ENCODE measurements at regions not wholly inside any gene's neighbourhood (a gene's known extent, or its start where the extent isn't known, plus 50 kb on each side); places are given as distances from the start of the nearest gene placed in this dataset.
"Not testable (repeated sequence)": the region's sequence is repeated elsewhere in the genome, so short reads cannot be mapped to it uniquely, and the experiment has no call there.

DNA sequence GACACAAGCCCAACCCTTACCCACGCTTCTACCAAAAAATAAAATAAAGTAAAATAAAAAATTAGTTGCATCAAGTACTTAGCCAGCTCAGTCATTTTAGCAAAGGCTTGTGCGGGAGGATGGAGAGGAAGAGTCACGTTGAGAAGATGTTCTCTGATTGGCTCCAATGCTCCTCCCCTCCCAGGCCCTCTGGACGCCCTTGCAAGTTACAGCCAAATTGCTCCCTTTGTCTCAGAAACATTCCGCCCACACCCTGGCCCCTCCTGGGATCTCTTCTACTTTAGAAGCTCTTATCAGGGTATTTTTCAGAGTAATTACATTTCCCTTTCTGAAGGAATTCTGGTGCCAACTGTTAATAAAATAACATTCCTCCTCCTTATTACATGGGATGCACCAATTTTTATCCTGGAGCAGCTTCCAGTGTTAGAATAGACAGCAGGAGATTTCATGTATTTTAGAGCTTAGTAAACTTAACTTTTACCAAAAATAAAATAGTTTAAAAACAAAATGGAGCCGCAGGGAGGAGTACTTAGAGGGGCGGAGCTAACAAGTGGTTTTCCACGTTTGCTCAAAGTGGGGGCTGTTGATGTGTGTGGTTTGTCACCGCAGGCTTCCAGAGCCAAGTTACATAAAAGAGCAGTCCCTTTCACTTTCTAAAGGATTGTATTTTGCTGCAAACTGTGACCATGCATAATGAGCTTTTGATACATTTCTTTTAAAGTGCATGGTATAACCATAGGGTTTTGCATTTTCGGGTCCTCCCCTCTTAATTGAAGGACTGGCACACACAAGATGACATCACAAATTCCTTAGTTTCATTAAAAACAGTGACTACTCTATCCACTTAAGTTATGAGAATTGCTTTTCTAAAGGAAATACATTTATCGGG lies 71.7 kb upstream of the RAP1B start:
- H3K36me3 Mint-ChIP-seq (ENCODE audit: low read depth, unreplicated experiment) = no peaks in the 10 kb centered on the region
- H3K9me3 Mint-ChIP-seq (ENCODE audit: unreplicated experiment) = no peaks in the 10 kb centered on the region
- no peak for DNase-seq (ENCODE audit: low spot score)
- H3K4me1 Mint-ChIP-seq (ENCODE audit: unreplicated experiment) = no peaks in the 10 kb centered on the region
- no peak overlapping the region for H3K4me3 Mint-ChIP-seq (ENCODE audit: unreplicated experiment)
- peaks cover 3% of the 10 kb centered on the region for H3K27me3 Mint-ChIP-seq (ENCODE audit: unreplicated experiment)
- no peak overlapping the region for H3K27ac Mint-ChIP-seq (ENCODE audit: unreplicated experiment)
- TF ChIP-seq, protein P1, sequence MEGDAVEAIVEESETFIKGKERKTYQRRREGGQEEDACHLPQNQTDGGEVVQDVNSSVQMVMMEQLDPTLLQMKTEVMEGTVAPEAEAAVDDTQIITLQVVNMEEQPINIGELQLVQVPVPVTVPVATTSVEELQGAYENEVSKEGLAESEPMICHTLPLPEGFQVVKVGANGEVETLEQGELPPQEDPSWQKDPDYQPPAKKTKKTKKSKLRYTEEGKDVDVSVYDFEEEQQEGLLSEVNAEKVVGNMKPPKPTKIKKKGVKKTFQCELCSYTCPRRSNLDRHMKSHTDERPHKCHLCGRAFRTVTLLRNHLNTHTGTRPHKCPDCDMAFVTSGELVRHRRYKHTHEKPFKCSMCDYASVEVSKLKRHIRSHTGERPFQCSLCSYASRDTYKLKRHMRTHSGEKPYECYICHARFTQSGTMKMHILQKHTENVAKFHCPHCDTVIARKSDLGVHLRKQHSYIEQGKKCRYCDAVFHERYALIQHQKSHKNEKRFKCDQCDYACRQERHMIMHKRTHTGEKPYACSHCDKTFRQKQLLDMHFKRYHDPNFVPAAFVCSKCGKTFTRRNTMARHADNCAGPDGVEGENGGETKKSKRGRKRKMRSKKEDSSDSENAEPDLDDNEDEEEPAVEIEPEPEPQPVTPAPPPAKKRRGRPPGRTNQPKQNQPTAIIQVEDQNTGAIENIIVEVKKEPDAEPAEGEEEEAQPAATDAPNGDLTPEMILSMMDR (IDR thresholded peaks at IDR 0.05; ENCODE audit: unreplicated experiment) = no peak

DNA sequence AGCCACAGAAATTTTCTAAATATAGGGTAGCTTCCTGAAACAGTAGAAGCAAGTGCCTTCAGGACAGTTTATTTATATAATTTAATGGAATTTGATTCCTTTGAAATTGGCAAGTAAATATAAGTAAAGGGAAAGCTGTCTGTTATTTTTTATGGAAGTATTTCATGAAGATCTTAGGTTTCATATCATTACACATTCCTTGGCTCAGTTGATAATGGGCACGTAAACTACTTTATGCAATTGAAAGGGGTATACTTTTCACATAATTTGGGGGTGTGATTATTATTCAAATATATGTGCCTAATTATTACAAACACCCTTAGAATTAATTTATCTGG lies 71.1 kb upstream of the RAP1B start:
- Mint-ChIP-seq H3K27me3 (ENCODE audit: unreplicated experiment) (peaks cover 3% of the 10 kb centered on the region), H3K9me3 (ENCODE audit: unreplicated experiment) (no peaks in the 10 kb centered on the region), H3K4me1 (ENCODE audit: unreplicated experiment) (no peaks in the 10 kb centered on the region), H3K36me3 (ENCODE audit: low read depth, unreplicated experiment) (no peaks in the 10 kb centered on the region), H3K4me3 (ENCODE audit: unreplicated experiment) (no peak overlapping the region), H3K27ac (ENCODE audit: unreplicated experiment) (no peak overlapping the region)
- TF ChIP-seq, protein P1 (IDR thresholded peaks at IDR 0.05; ENCODE audit: unreplicated experiment) = no peak
- no peak for DNase-seq (ENCODE audit: low spot score)

DNA sequence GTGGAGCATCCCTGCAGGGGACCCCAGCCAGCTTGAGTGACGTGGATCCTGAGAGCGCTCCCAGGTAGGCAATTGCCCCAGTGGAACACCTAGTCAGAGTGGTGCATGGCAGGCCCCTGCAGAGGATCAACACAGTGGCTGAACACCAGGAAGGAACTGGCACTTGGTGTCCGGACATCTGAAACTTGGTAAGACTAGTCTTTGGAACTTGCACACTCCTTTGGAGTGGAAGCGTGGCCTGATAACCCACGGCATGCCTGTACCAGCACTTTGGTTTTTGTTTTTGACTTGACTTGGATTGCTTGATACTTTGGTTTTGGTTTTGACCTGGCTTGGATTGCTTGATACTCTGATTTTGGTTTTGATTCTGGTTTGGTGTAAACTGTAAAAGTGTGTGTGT lies 69.9 kb upstream of the RAP1B start:
- H3K4me3 Mint-ChIP-seq (ENCODE audit: unreplicated experiment); H3K27me3 Mint-ChIP-seq (ENCODE audit: unreplicated experiment); H3K36me3 Mint-ChIP-seq (ENCODE audit: low read depth, unreplicated experiment); H3K9me3 Mint-ChIP-seq (ENCODE audit: unreplicated experiment); H3K4me1 Mint-ChIP-seq (ENCODE audit: unreplicated experiment); H3K27ac Mint-ChIP-seq (ENCODE audit: unreplicated experiment); DNase-seq (ENCODE audit: low spot score): not testable (repeated sequence)

DNA sequence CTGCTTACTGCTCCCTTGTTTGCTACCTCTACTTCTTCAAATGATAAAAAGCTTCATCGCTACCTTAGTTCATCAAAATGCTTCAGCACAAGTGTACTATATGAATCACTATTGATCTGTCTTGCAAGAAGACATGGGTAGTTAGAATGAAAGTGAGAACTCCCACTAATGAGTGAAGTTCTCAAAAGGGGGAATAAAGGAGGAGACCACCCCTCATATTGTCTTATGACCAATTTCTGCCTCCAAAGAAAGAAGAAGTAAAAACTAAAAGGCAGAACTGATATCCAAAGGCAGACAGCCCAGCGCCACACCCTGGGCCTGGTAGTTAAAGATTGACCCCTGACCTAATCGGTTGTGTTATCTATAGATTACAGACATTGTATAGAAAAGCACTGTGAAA lies 63.4 kb upstream of the RAP1B start:
- H3K27me3 Mint-ChIP-seq (ENCODE audit: unreplicated experiment); DNase-seq (ENCODE audit: low spot score); H3K27ac Mint-ChIP-seq (ENCODE audit: unreplicated experiment); H3K4me3 Mint-ChIP-seq (ENCODE audit: unreplicated experiment); H3K9me3 Mint-ChIP-seq (ENCODE audit: unreplicated experiment); H3K4me1 Mint-ChIP-seq (ENCODE audit: unreplicated experiment): not testable (repeated sequence)
- H3K36me3 Mint-ChIP-seq (ENCODE audit: low read depth, unreplicated experiment) = peaks cover 18% of the 10 kb centered on the region

DNA sequence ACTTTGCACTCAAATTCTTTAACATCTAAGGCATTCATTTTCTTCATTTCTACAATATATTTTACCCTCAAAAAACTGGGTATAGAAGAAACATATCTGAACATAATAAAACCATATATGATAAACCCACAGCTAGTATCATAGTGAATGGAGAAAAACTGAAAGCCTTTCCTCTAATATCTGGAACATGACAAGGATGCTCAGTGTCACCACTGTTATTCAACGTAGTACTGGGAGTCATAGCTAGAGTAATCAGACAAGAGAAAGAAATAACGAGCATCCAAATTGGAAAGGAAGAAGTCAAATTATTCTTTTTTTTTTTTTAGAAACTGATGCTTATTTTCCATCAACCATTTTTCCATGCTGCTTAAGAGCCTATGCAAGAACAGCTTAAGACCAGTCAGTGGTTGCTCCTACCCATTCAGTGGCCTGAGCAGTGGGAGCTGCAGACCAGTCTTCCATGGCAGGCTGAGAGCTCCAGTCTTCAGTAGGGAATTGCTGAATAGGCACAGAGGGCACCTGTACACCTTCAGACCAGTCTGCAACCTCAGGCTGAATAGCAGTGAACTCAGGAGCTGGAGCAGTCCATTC lies 58.0 kb upstream of the RAP1B start:
- H3K27ac Mint-ChIP-seq (ENCODE audit: unreplicated experiment); H3K27me3 Mint-ChIP-seq (ENCODE audit: unreplicated experiment); DNase-seq (ENCODE audit: low spot score); H3K4me1 Mint-ChIP-seq (ENCODE audit: unreplicated experiment); H3K36me3 Mint-ChIP-seq (ENCODE audit: low read depth, unreplicated experiment); H3K4me3 Mint-ChIP-seq (ENCODE audit: unreplicated experiment); H3K9me3 Mint-ChIP-seq (ENCODE audit: unreplicated experiment): not testable (repeated sequence)

DNA sequence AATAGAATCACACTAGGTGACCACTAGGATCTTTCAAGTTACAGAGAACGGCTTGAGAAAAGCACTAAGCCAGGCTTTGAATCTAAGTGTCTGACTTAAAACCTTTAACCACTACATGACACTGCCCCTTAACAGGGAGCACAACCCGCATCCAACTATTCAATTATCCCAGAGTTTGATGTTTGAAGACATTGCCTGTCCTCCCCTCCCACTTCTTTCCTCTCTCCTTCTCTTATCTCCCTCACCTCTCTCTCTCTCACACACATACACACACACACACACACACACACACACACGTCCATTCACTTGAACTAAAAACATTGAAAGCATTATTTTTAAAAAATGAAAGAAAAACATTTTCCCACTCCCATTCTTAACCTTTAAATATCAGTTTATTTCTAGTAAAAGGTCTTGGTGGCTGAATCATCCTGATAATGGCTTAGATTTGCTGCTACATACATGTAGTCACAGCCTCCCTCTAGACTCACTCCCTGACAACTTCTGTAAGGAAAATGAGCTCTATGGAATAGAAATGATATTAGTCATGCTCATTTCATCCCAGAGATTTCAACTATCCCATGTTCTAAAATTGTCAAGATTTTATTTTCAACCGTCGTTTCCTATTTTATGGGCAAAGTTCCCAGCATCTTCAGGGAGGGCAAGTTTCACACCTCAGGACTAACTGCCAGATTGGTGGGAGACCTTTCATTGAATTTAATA lies 53.5 kb upstream of the RAP1B start:
- Mint-ChIP-seq H3K9me3 (ENCODE audit: unreplicated experiment) (no peaks in the 10 kb centered on the region), H3K36me3 (ENCODE audit: low read depth, unreplicated experiment) (no peaks in the 10 kb centered on the region), H3K4me3 (ENCODE audit: unreplicated experiment) (no peak overlapping the region), H3K27me3 (ENCODE audit: unreplicated experiment) (peaks cover 1% of the 10 kb centered on the region), H3K27ac (ENCODE audit: unreplicated experiment) (no peak overlapping the region), H3K4me1 (ENCODE audit: unreplicated experiment) (peaks cover 7% of the 10 kb centered on the region)
- TF ChIP-seq, protein P1 (IDR thresholded peaks at IDR 0.05; ENCODE audit: unreplicated experiment) = no peak
- DNase-seq (ENCODE audit: low spot score) = no peak

Measured in endothelial cell (in vitro differentiated cells).